IPS-15b (cell line): ENCODE measurements at regions not wholly inside any gene's neighbourhood (a gene's known extent, or its start where the extent isn't known, plus 50 kb on each side); places are given as distances from the start of the nearest gene placed in this dataset.
"Not testable (repeated sequence)": the region's sequence is repeated elsewhere in the genome, so short reads cannot be mapped to it uniquely, and the experiment has no call there.

Experiments
- H3K27me3 ChIP-seq: one replicate; pipeline ENCODE4 v1.6.1; 2013; ENCODE audit warnings: low read length; ENCODE audit not compliant: control insufficient read depth, insufficient read depth
- H3K36me3 ChIP-seq: one replicate; pipeline ENCODE4 v1.6.1; 2013; ENCODE audit warnings: low read length; ENCODE audit not compliant: control insufficient read depth, insufficient read depth
- H3K4me1 ChIP-seq: one replicate; pipeline ENCODE4 v1.6.1; 2013; ENCODE audit warnings: mild to moderate bottlenecking, low read length; ENCODE audit not compliant: control insufficient read depth, insufficient read depth
- H3K4me3 ChIP-seq: one replicate; pipeline ENCODE4 v1.5.1; 2013; ENCODE audit warnings: low read depth, low read length
- H3K9ac ChIP-seq: one replicate; pipeline ENCODE4 v1.6.1; 2013; ENCODE audit warnings: low read depth, mild to moderate bottlenecking, low read length
- H3K9me3 ChIP-seq: one replicate; pipeline ENCODE4 v1.6.1; 2013; ENCODE audit warnings: mild to moderate bottlenecking, low read length; ENCODE audit not compliant: control insufficient read depth, insufficient read depth

GRCh38 chr22:25389541-25389919 lies 170.1 kb downstream of the CRYBB2 start:
- Histone ChIP-seq H3K4me1 (peaks cover 14% of the 10 kb centered on the region), H3K4me3 (no peak overlapping the region), H3K9ac (no peak overlapping the region), H3K27me3 (no peaks in the 10 kb centered on the region), H3K36me3 (peaks cover 2% of the 10 kb centered on the region), H3K9me3 (no peaks in the 10 kb centered on the region)

- Histone ChIP-seq H3K36me3 (peaks cover 2% of the 10 kb centered on the region), H3K9me3 (no peaks in the 10 kb centered on the region), H3K9ac (no peak overlapping the region), H3K27me3 (no peaks in the 10 kb centered on the region), H3K4me3 (no peak overlapping the region), H3K4me1 (peaks cover 14% of the 10 kb centered on the region)
Measured at GRCh38 chr22:25390297-25391240, 171.1 kb downstream of the CRYBB2 start.

- Histone ChIP-seq H3K27me3 (no peaks in the 10 kb centered on the region), H3K9me3 (no peaks in the 10 kb centered on the region), H3K4me1 (peaks cover 2% of the 10 kb centered on the region), H3K36me3 (peaks cover 2% of the 10 kb centered on the region), H3K4me3 (no peak overlapping the region), H3K9ac (no peak overlapping the region)
Measured at GRCh38 chr22:25392584-25392983, 171.9 kb upstream of the GRK3 start.

- no peak overlapping the region for H3K4me3 ChIP-seq
- no peak overlapping the region for H3K9ac ChIP-seq
- no peaks in the 10 kb centered on the region for H3K9me3 ChIP-seq
- peaks cover 2% of the 10 kb centered on the region for H3K4me1 ChIP-seq
- no peaks in the 10 kb centered on the region for H3K36me3 ChIP-seq
- H3K27me3 ChIP-seq, result no peaks in the 10 kb centered on the region
Measured at GRCh38 chr22:25393121-25393805, 171.2 kb upstream of the GRK3 start.

GRCh38 chr22:25395468-25395867 lies 169.0 kb upstream of the GRK3 start:
- no peaks in the 10 kb centered on the region for H3K9me3 ChIP-seq
- H3K4me3 ChIP-seq, result no peak overlapping the region
- H3K27me3 ChIP-seq, result no peaks in the 10 kb centered on the region
- no peaks in the 10 kb centered on the region for H3K36me3 ChIP-seq
- H3K4me1 ChIP-seq, result no peaks in the 10 kb centered on the region
- no peak overlapping the region for H3K9ac ChIP-seq

GRCh38 chr22:25395915-25396314 lies 168.6 kb upstream of the GRK3 start:
- H3K36me3 ChIP-seq, result no peaks in the 10 kb centered on the region
- H3K4me1 ChIP-seq, result no peaks in the 10 kb centered on the region
- no peaks in the 10 kb centered on the region for H3K9me3 ChIP-seq
- no peak overlapping the region for H3K4me3 ChIP-seq
- H3K9ac ChIP-seq, result no peak overlapping the region
- no peaks in the 10 kb centered on the region for H3K27me3 ChIP-seq

GRCh38 chr22:25396615-25397200 lies 167.8 kb upstream of the GRK3 start:
- Histone ChIP-seq H3K4me3 (no peak overlapping the region), H3K4me1 (no peaks in the 10 kb centered on the region)

GRCh38 chr22:25397616-25398015 lies 166.9 kb upstream of the GRK3 start:
- Histone ChIP-seq H3K9me3 (no peaks in the 10 kb centered on the region), H3K4me1 (peaks cover 1% of the 10 kb centered on the region), H3K9ac (no peak overlapping the region), H3K36me3 (no peaks in the 10 kb centered on the region), H3K4me3 (no peak overlapping the region), H3K27me3 (no peaks in the 10 kb centered on the region)

More at GRCh38 chr22:25396615-25397200, 167.8 kb upstream of the GRK3 start:
- Histone ChIP-seq H3K36me3 (no peaks in the 10 kb centered on the region), H3K9ac (no peak overlapping the region), H3K9me3 (no peaks in the 10 kb centered on the region), H3K27me3 (no peaks in the 10 kb centered on the region)

- H3K27me3 ChIP-seq, H3K4me3 ChIP-seq, H3K4me1 ChIP-seq, H3K9ac ChIP-seq, H3K9me3 ChIP-seq, H3K36me3 ChIP-seq: not testable (repeated sequence)
Measured at GRCh38 chr22:25398591-25399062, 165.8 kb upstream of the GRK3 start.

- no peaks in the 10 kb centered on the region for H3K27me3 ChIP-seq
- peaks cover 11% of the 10 kb centered on the region for H3K4me1 ChIP-seq
- H3K36me3 ChIP-seq, result no peaks in the 10 kb centered on the region
- H3K9ac ChIP-seq, result no peak overlapping the region
- H3K4me3 ChIP-seq, result no peak overlapping the region
- no peaks in the 10 kb centered on the region for H3K9me3 ChIP-seq
Measured at GRCh38 chr22:25399649-25400151, 164.8 kb upstream of the GRK3 start.

GRCh38 chr22:25402160-25402500 lies 162.3 kb upstream of the GRK3 start:
- Histone ChIP-seq H3K4me3 (no peak overlapping the region), H3K9ac (no peak overlapping the region), H3K27me3 (peaks cover 6% of the 10 kb centered on the region), H3K36me3 (no peaks in the 10 kb centered on the region), H3K4me1 (peaks cover 13% of the 10 kb centered on the region), H3K9me3 (no peaks in the 10 kb centered on the region)
